Liver (tissue), 8 donors: ENCODE measurements at regions not wholly inside any gene's neighbourhood (a gene's known extent, or its start where the extent isn't known, plus 50 kb on each side); places are given as distances from the start of the nearest gene placed in this dataset.

Source experiments
- DNase-seq: peaks from one replicate; pipeline ENCODE4 v3.0.0-alpha.2; 2017; ENCODE audit warnings: low spot score
- H3K27ac ChIP-seq, 2 donors: one replicate each; pipeline ENCODE4 v1.7.0; 2013; ENCODE audit warnings: inconsistent platforms in 2 of 2, low read length in 2 of 2, control low read depth in 1 of 2, low read depth in 1 of 2, mild to moderate bottlenecking in 1 of 2
- H3K27me3 ChIP-seq, 4 donors: one replicate each; pipeline versions ENCODE4 v1.6.1 to v1.7.0; 2013; ENCODE audit warnings: low read length in 3 of 4, inconsistent platforms in 1 of 4, mild to moderate bottlenecking in 1 of 4, moderate library complexity in 1 of 4; ENCODE audit not compliant: control insufficient read depth in 4 of 4, insufficient read depth in 4 of 4
- H3K36me3 ChIP-seq, 4 donors: one replicate each; pipeline versions ENCODE4 v1.6.1 to v1.7.0; 2013; ENCODE audit warnings: low read length in 3 of 4, mild to moderate bottlenecking in 3 of 4, low read depth in 1 of 4, moderate library complexity in 1 of 4; ENCODE audit not compliant: control insufficient read depth in 4 of 4, insufficient read depth in 3 of 4
- H3K4me1 ChIP-seq, 4 donors: one replicate each; pipeline versions ENCODE4 v1.6.1 to v1.7.0; 2013; ENCODE audit warnings: low read length in 3 of 4, mild to moderate bottlenecking in 3 of 4, moderate library complexity in 1 of 4; ENCODE audit not compliant: control insufficient read depth in 4 of 4, insufficient read depth in 4 of 4
- H3K4me3 ChIP-seq, 3 donors: one replicate each; pipeline versions ENCODE4 v1.6.1 to v1.7.0; 2013; ENCODE audit warnings: low read length in 3 of 3, control low read depth in 1 of 3, low read depth in 1 of 3, mild to moderate bottlenecking in 1 of 3
- H3K9ac ChIP-seq, 2 donors: one replicate each; pipeline ENCODE4 v1.7.0; 2013; ENCODE audit warnings: low read length in 2 of 2, mild to moderate bottlenecking in 2 of 2, moderate library complexity in 2 of 2, control low read depth in 1 of 2, low read depth in 1 of 2
- H3K9me3 ChIP-seq, 4 donors: one replicate each; pipeline versions ENCODE4 v1.6.1 to v1.7.0; 2013; ENCODE audit warnings: low read length in 3 of 4; ENCODE audit not compliant: control insufficient read depth in 4 of 4
- ATF3 ChIP-seq: IDR thresholded peaks from 2 replicates; pipeline ENCODE4 v1.6.1; 2016; ENCODE audit warnings: antibody characterized with exemption
- CTCF ChIP-seq: fragments of 150-350 bp; IDR thresholded peaks from 2 replicates; pipeline ENCODE4 v1.5.1; 2017; ENCODE audit warnings: improper control_type of control experiment, low read depth, low read length; ENCODE audit not compliant: missing input control
- EGR1 ChIP-seq, 2 donors: IDR thresholded peaks; 2 replicates each; pipeline ENCODE4 v1.6.1; 2016 to 2018; ENCODE audit warnings: antibody characterized with exemption in 2 of 2, low read depth in 2 of 2
- FOXA1 ChIP-seq: IDR thresholded peaks from 2 replicates; pipeline ENCODE4 v1.6.1; 2016; ENCODE audit warnings: antibody characterized with exemption
- FOXA2 ChIP-seq: IDR thresholded peaks from 2 replicates; pipeline ENCODE4 v1.6.1; 2016; ENCODE audit warnings: antibody characterized with exemption
- GABPA ChIP-seq, 2 donors: IDR thresholded peaks in 1 of 2; conservative IDR thresholded peaks in 1 of 2; 2 replicates each; pipeline ENCODE4 v1.6.1; 2016; ENCODE audit warnings: antibody characterized with exemption in 2 of 2, mild to moderate bottlenecking in 1 of 2, moderate library complexity in 1 of 2
- HNF4A ChIP-seq, 2 donors: conservative IDR thresholded peaks; 2 replicates each; pipeline ENCODE4 v1.6.1; 2016; ENCODE audit warnings: antibody characterized with exemption in 2 of 2, mild to moderate bottlenecking in 2 of 2
- HNF4G ChIP-seq: IDR thresholded peaks from 2 replicates; pipeline ENCODE4 v1.6.1; 2016; ENCODE audit warnings: antibody characterized with exemption
- JUND ChIP-seq, 2 donors: IDR thresholded peaks; 2 replicates each; pipeline ENCODE4 v1.6.1; 2016; ENCODE audit warnings: antibody characterized with exemption in 2 of 2
- MAX ChIP-seq: IDR thresholded peaks from 2 replicates; pipeline ENCODE4 v1.6.1; 2016; ENCODE audit warnings: antibody characterized with exemption
- NR2F2 ChIP-seq: IDR thresholded peaks from 2 replicates; pipeline ENCODE4 v1.6.1; 2016; ENCODE audit warnings: antibody characterized with exemption
- RAD21 ChIP-seq, 2 donors: IDR thresholded peaks; 2 replicates each; pipeline ENCODE4 v1.6.1; 2016; ENCODE audit warnings: antibody characterized with exemption in 2 of 2, mild to moderate bottlenecking in 2 of 2
- REST ChIP-seq: IDR thresholded peaks from 2 replicates; pipeline ENCODE4 v1.6.1; 2016; ENCODE audit warnings: antibody characterized with exemption, mild to moderate bottlenecking
- RXRA ChIP-seq, 2 donors: IDR thresholded peaks; 2 replicates each; pipeline ENCODE4 v1.6.1; 2017 to 2018; ENCODE audit warnings: antibody characterized with exemption in 2 of 2, mild to moderate bottlenecking in 1 of 2
- SP1 ChIP-seq: IDR thresholded peaks from 2 replicates; pipeline ENCODE4 v1.6.1; 2018; ENCODE audit warnings: antibody characterized with exemption, mild to moderate bottlenecking
- TAF1 ChIP-seq: conservative IDR thresholded peaks from 2 replicates; pipeline ENCODE4 v1.6.1; 2016; ENCODE audit warnings: antibody characterized with exemption, mild to moderate bottlenecking
- YY1 ChIP-seq: IDR thresholded peaks from 2 replicates; pipeline ENCODE4 v1.6.1; 2016; ENCODE audit warnings: antibody characterized with exemption, mild to moderate bottlenecking
- ZBTB33 ChIP-seq: IDR thresholded peaks from 2 replicates; pipeline ENCODE4 v1.6.1; 2016; ENCODE audit warnings: antibody characterized with exemption
- WGBS: extraction: QIAGEN DNeasy Blood & Tissue Kit; methylation state at CpG from one replicate; pipeline ENCODE4 v1.1.7; 2013; 5-methylcytosine and 5-hydroxymethylcytosine counted together
- donor health status: healthy.
- donor health status: healthy.
- donor health status: healthy.
- donor health status: healthy.
- donor health status: healthy.

GRCh38 chr4:185892165-185892564 is 80.2 kb upstream of the SORBS2 start:
- no peak for DNase-seq
- Histone ChIP-seq H3K27me3 (no peaks in the 10 kb centered on the region), H3K4me1 (peaks cover 0 to 19% (median 15%) of the 10 kb centered on the region in 4 donors), H3K4me3 (no peak overlapping the region), H3K36me3 (no peaks in the 10 kb centered on the region), H3K27ac (no peak overlapping the region), H3K9ac (no peak overlapping the region), H3K9me3 (peaks cover 0 to 4% (median 2%) of the 10 kb centered on the region in 4 donors)
- 24% methylated on average over 2 of the region's 2 CpGs for WGBS
- TF ChIP-seq CTCF, result peak; percentile 37
- TF ChIP-seq FOXA2, result no peak
- peak; percentile 69 for TF ChIP-seq ATF3
- TF ChIP-seq YY1, result peak; percentile 59
- TF ChIP-seq HNF4A (conservative IDR thresholded peaks at IDR 0.05), result peak; percentile 38 to 43
- TF ChIP-seq NR2F2, result no peak
- peak; percentile 23 to 40 for TF ChIP-seq RXRA (IDR thresholded peaks at IDR 0.05)
- TF ChIP-seq SP1, result peak; percentile 24
- peak; percentile 80 for TF ChIP-seq RAD21 (IDR thresholded peaks at IDR 0.05)

GRCh38 chr4:185893500-185893899 is 81.5 kb upstream of the SORBS2 start:
- WGBS, result 97% methylated on average over 4 of the region's 4 CpGs
- Histone ChIP-seq H3K27me3 (no peaks in the 10 kb centered on the region), H3K9me3 (no peaks in the 10 kb centered on the region), H3K4me3 (no peak overlapping the region), H3K4me1 (peaks cover 0 to 19% (median 15%) of the 10 kb centered on the region in 4 donors), H3K9ac (no peak overlapping the region), H3K36me3 (no peaks in the 10 kb centered on the region), H3K27ac (no peak overlapping the region)
- no peak for TF ChIP-seq ATF3
- TF ChIP-seq FOXA2, result no peak
- TF ChIP-seq JUND (IDR thresholded peaks at IDR 0.05), result no peak
- no peak for TF ChIP-seq ZBTB33
- TF ChIP-seq EGR1 (IDR thresholded peaks at IDR 0.05; ENCODE audit: low read depth in 2 of 2), result no peak
- TF ChIP-seq RXRA (IDR thresholded peaks at IDR 0.05), result no peak
- TF ChIP-seq HNF4G, result no peak
- TF ChIP-seq CTCF, result no peak
- no peak for TF ChIP-seq SP1
- TF ChIP-seq RAD21 (IDR thresholded peaks at IDR 0.05), result no peak
- TF ChIP-seq REST, result no peak
- TF ChIP-seq TAF1, result no peak
- no peak for TF ChIP-seq YY1
- no peak for TF ChIP-seq HNF4A (conservative IDR thresholded peaks at IDR 0.05)
- TF ChIP-seq NR2F2, result no peak
- TF ChIP-seq FOXA1, result no peak
- no peak for TF ChIP-seq MAX
- no peak for TF ChIP-seq GABPA (IDR thresholded peaks at IDR 0.05 in 1 of 2, conservative IDR thresholded peaks at IDR 0.05 in 1 of 2)
- no peak for DNase-seq
